NCI-H1694 treated with DMSO at 0.1 percent for 48 hours (cell line): ENCODE measurements at regions not wholly inside any gene's neighbourhood (a gene's known extent, or its start where the extent isn't known, plus 50 kb on each side); places are given as distances from the start of the nearest gene placed in this dataset.
"Not testable (repeated sequence)": the region's sequence is repeated elsewhere in the genome, so short reads cannot be mapped to it uniquely, and the experiment has no call there.

Experiments used
- DNase-seq: peaks from one replicate; lab custom pipeline; 2025; lab: John Stamatoyannopoulos, UW

DNA sequence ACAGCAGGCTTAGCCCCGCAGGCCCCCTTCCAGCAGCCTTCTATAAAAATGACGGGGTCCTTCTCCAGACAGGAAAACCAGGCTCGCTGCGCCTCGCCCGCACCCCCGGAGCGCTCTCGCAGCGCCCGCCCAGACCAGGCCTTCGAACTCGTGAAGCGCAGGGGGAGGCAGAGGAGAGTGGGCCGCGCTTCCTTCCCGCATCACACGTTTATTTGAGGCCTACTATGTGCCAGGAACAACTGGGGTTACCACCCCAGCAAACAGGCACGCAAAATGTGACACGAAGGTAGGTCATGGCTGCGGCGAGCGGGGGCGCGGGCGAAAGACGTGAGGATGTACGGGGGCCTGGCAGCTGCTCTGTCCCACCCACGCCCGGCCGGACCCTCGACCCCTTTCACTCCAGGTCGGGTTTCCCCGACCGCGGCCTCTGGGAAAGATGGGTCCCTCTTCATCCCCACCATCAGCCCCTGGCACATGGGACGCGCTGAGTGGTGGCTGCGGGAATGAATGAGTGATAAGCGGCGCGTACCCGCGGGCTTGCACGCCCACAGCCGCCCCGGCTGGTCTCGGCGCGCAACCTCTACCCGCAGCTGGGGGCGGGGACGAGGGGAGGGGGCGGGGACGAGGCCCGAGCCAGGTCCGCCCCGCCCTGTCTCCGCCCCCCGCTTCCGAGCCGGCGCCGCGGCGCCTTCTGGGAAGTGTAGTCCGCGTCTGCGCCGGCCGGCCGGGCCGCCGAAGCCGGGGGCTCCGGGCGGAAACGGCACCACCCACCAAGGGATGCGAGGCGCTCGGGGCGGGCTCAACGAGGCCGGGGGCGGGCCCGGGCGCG is 59.1 kb downstream of the ZNF467 start:
- DNase-seq = peak; percentile 83

GRCh38 chr7:149713731-149714068 is 59.7 kb downstream of the ZNF467 start:
- no peak for DNase-seq

DNA sequence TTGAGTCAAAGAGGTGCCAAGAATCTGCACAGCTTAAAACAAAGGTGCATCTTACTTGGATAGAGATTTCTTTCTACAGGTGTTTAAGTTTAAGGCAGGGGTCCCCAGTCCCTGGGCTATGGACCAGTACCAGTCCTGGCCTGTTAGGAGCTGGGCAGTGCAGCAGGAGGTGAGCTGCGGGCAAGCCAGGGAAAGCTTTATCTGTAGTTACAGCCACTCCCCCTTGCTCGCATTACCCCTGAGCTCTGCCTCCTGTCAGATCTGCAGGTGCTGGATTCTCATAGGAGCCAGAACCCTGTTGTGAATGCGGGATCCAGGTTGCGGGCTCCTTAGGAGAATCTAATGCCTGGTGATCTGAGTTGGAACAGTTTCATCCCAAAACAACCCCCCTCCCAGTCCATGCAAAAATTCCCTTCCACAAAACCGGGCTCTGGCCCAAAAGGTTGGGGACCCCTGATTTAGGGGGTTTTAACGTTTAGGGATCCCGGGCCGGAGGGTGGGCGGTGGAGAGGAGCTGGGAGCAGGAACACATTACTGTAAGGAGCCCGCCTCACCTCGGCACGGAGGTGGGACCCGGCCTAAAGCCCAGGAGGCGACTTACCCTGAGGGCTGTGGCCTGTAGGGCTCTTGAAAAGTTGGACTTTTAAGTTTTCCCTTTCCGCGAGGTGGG is 60.2 kb downstream of the ZNF467 start:
- DNase-seq = no peak

DNA sequence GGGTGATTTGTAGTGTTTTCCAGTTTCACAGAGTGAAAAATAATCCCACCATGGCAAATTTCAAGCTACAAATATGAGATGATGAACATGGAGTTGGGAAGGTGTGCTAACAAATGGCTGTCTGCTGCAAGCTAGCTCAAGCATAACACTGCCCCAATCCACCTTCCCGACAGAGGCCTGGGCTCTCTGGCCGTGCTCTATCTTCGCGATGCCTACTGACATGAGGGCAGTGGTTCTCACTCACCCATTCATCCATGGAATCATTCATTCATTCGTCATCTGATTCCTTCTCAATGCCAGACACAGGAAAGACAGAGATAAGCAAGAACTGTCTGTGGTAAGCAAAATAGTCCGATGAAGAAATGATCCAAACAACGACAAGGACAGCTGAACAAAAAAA is 65.4 kb downstream of the ZNF467 start:
- DNase-seq = no peak

GRCh38 chr7:149707448-149707886 is 65.9 kb downstream of the ZNF467 start:
- DNase-seq = peak; percentile 71

DNA sequence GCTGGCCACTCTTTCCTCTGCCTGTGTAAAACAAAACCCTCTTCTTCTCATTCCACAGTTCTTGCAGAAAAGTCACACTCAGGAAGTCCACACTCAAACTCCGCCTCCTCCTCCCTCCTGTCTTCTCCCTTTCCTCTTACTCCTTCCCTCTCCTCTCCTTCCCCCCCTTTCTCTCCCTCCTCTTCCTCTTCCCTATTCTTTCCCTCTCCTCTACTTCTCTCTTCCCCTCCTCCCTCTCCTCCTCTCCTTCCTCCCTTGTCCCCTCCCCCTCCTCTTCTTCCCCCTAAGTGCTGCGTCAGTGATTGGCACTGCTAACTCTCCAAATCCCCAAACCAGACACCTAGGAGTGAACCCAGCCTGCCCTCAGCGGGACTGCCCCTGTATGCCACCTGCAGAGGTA is 67.0 kb downstream of the ZNF467 start:
- no peak for DNase-seq

DNA sequence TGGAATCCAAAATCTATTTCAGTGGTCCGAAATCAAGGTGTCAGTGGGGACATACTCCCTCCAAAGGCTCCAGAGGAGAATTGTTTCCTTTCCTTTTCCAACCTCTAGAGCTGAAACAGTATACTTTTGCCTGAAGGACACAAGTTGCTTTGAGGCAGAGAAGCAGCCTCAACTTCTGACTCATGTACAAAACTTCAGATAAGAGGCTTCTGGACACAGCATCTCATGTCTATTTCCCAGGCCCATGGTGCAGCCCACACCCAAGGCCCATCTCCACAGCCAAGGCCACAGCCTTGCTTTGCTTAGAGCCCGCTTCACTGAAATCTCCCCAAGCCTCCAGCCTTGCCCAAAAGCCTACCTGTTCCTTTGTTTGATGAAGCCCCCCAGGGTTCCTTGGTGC is 68.9 kb downstream of the ZNF467 start:
- no peak for DNase-seq

- DNase-seq = no peak
These were observed 70.2 kb downstream of the ZNF467 start for GRCh38 chr7:149703044-149703650.

DNA sequence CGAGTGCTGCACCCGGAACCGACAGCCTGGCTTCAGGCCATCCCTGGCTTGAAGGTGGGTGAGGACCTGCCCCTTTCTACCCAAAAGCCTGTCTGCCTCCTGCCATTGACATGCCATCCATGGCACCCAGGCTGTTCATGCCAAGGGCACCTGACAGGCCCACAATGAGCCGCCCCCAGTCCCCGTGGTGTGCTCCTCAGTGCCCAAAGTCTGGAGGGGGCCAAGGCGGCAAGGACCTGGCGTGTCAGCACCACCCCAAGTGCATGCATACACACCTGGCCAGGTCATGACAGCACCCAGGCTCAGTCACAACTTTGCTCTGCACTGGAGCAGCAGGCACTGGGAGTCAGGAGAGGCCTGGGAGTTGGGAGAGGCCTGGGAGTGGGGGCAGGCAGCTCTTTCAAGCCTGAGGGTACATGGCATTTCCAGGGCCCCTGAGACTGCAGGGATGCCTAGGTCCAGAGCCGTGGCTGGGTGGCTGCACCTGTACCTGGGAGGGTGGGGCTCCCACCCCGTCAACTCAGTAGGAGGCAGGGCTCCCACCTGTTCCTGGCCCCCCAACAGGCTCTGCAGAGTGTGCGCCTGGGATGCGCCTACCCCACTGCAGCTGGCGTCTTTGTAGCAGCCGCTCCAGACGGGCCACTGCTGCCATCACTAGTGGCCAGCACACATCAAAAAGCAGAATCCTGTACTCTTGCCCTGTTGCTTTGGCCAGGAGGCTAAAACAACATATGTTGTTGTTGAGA is 71.7 kb downstream of the ZNF467 start:
- DNase-seq = no peak

DNA sequence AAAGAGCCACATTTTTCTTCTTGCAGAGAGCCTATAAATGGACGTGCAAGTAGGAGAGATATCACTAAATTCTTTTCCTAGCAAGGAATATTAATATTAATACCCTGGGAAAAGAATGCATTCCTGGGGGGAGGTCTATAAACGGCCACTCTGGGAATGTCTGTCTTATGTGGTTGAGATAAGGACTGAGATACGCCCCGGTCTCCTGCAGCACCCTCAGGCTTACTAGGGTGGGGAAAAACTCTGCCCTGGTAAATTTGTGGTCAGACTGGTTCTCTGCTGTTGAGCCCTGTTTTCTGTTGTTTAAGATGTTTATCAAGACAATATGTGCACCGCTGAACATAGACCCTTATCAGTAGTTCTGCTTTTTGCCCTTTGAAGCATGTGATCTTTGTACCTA is 75.6 kb downstream of the ZNF467 start:
- DNase-seq = not testable (repeated sequence)

DNA sequence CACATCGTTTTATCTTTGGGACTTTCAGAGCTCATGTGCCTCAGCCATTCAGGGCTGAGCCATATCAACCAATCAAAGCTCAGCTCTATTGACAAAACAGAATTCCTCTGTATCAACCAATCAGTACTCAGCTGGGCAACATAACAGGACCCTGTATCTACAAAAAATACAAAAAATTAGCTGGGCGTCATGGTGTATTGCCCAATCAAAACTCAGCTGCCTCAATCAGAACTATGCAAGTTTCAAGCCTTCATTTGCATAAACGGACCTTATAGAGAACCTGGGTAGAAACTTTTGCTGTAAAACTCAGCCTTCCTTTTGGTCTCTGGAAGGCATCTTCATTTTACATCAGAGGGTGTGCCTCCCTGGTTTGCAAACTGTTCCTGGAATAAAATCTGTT is 77.1 kb downstream of the ZNF467 start:
- no peak for DNase-seq

- DNase-seq = no peak
These were observed 80.8 kb downstream of the ZNF467 start for GRCh38 chr7:149692557-149692982.

DNA sequence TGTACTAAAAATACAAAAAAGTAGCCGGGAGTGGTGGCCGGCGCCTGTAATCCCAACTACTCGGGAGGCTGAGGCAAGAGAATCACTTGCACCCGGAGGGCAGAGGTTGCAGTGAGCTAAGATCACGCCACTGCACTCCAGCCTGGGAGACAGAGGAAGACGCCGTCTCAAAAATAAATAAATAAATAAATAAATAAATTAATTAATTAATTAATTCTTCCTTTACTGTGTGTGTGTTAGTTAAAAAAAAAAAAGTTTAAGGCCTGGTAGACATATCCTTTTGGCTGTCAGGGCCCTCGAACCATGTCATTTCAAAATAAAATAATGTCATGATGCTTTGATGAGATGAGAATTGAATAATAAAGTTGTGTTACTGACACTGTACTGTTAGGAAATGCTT is 81.3 kb downstream of the ZNF467 start:
- DNase-seq = no peak

GRCh38 chr7:149690688-149691446 is 82.5 kb downstream of the ZNF467 start:
- DNase-seq = peak; percentile 71

DNA sequence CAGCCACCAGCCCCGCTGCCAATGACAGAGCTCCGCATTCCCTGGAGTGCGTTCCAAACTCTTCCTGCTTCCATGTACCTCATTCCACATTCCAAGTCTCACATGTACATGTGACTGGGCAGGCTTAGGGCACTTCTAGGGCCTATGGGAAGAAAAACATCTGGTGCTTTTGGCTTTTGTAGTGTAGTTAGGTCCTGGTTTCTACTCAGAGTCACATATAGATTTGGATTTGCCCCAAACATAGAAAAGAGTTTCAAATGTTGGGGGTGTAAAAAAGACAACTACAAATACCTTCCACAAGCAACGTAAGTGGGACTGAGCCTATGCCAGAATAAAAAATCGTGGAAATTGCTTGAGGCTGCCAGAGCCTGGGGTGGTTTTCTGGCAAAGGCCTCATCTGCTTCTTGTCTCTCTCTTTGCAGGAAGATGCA is 84.1 kb downstream of the ZNF467 start:
- DNase-seq = no peak

DNA sequence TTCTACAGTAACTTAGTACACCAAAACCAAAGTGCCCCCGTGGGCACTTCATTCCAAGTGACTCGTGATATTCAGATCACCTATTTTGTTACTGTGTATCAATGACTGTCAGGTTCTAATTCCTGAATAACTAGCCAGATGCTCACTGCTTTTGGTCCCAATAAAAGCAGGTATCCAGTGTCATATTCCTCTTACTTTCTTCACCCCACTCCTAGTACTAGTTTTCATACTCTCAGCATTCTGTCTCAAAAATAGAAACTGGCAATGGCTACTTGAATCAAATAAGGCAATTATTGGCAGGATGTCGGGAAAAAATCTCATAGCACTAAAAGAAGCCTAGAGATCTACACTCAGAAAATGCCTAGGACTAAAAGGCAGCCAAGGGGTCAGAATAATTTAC is 84.6 kb downstream of the ZNF467 start:
- no peak for DNase-seq

GRCh38 chr7:149687820-149688219 is 85.6 kb downstream of the ZNF467 start:
- DNase-seq = not testable (repeated sequence)

- no peak for DNase-seq
These were observed 86.9 kb downstream of the ZNF467 start for GRCh38 chr7:149686449-149686848.

DNA sequence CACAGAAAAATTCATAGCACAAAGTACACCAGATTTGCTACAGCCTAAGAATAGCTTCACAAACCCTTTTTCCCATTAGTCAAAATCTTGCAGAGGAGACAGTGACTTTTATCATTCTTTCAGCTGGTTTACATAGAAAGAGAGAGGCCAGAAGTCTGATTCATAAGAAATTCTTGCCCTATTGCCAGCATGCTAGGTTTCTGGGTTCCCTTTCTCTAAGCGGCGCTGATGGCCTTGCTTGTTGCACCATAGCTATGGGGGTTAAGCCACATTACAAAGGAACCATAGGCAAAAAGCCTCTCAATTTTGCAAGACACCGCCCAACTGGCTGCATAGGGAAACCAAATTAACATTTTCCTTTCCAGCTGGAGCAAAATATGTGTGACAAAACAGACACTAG is 87.4 kb downstream of the ZNF467 start:
- no peak for DNase-seq

DNA sequence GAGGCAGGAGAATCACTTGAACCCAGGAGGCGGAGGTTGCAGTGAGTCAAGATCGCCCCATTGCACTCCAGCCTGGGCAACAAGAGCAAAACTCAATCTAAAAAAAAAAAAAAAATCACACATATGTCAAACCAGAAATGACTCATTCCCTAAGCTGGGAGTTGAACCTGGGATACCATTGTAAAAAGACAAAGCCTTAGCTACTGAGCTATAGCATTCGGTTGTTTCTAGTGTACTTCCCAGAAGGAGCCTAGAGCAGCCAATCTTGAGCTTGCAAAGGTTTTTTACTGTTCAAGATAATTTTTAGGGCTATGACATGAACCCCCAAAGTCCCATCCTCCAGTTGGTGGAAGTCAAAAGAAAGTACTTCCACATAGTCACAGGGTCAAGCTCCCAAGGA is 87.9 kb downstream of the ZNF467 start:
- no peak for DNase-seq

DNA sequence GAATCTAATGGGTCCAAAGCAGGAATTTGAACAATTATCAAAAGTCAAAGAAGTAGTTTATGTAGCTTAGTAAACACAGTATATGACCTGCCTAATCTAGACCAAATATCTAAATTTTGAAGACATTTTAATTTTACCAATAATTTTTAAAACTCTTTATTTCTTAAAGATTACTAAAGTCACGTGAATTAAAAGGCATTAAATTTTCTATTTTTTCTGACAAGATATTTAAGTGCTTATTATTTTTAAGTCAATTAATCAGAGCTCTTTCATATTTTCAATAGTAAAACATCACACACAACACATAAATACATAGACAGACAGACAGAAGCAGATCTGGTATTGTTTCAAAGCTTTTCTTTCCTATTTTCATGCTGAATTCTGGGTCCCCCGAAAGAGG is 89.5 kb downstream of the ZNF467 start:
- DNase-seq = no peak

DNA sequence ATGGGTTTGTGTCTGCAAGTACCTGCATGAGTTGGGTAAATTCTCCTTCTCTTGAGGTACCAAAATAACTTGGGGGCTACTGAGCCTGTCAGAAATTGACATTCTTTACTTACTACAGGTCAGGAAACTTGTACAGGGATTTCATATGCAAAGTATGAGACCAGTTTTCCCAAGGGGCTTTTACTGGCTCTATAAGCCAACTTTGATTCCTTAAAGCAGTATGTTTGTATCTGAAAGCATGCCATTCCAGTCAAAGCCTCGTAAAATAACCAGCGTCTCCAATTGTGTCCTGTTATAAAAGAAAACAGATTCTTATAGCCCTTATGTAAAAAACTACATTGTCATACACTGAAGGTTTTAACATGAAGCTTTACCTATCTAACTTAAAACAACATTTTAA is 90.2 kb downstream of the ZNF467 start:
- no peak for DNase-seq
